DMS53 (cell line): ENCODE measurements at regions not wholly inside any gene's neighbourhood (a gene's known extent, or its start where the extent isn't known, plus 50 kb on each side); places are given as distances from the start of the nearest gene placed in this dataset.
"Not testable (repeated sequence)": the region's sequence is repeated elsewhere in the genome, so short reads cannot be mapped to it uniquely, and the experiment has no call there.

Experiments used
- DNase-seq: peaks from one replicate; lab custom pipeline; 2025; lab: John Stamatoyannopoulos, UW

DNA sequence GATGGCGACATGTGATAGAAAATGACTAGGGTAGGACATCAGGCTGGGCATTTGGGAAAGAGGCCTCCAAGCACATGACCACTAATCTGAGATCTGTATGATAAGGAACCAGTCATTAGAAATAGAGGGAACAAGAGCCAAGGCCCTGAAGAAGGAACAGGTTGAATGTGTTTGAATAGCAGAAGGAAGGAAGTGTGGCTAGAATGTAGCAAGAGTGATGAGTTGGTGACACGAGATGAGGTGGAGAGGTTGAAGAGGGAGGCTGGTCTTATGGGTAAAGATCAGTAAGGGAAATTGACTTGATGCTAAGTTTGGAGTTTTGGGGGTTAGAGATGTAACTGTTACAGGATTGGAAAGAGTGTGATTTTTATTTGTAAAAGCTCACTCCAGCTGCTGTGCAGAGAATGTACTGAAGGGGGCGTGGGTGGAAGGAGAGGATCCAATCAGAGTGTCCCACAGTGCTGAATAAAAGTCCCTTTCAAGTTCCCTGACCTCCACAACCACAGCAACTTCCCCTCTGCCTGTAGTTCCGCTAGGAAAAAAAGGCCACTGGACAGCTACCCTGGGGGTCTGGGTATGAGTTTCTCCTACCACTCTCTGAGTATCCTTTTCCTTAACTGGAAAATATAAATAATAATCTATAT lies 295.0 kb downstream of the OMA1 start:
- peak; percentile 67 for DNase-seq

DNA sequence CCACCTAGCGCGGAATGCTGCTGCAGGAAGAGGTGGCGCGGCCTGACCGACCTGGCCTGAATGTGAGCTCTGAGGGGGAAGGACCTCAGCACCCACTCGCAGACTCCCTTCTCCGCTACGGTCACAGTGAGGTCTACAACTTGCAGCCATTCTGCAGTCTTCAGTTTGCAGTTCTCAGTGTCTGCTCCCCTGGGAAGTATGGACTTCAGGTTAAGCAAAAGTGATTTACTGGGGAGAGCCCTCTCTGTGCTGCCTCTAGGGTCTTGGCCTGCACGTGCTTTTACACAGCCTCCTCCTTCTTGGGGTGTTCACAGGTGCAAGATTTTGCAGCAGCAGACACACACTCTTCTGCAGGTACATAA lies 296.0 kb downstream of the OMA1 start:
- DNase-seq = no peak

DNA sequence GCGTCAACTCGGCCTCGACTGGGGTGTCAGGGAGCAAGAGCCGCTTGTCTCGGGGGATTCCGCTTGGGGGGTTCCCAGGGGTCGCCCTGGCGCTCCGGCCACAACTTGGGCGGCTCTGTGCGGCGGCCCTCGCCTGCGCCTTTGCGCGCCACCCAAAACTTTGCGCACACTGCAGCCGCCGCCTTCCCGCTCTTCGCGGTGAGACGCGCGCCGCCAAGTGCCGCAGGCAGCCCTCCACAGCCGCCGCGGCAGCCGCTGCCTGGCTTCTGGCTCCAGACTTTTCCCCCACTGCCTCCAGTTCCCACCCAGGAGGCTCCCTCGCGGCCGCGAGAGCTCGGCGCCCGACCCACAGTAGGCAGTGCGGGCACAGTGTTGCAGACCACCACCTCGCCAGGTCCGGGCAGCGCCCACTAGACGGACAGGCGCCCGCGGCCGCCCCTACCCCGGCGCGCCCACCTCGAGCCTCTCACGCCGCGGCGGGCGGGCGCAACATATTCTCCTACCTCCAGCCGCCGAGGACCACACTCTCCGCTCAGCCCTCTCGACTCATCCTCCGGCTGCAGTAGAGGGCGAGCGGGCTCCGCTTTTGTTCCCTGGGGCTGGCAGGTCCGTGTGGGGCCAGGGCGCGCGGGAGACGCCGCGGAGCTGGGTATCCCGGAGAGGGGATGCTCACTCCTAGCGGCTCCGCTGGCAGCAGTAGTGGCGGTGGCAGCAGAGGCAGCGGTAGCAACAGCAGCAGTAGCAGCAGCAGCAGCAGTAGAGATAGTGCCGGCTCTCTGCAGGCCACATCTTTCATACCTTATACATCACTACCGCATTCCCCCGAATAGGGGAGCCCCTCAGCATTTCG lies 296.6 kb downstream of the OMA1 start:
- DNase-seq = peak; percentile 74

DNA sequence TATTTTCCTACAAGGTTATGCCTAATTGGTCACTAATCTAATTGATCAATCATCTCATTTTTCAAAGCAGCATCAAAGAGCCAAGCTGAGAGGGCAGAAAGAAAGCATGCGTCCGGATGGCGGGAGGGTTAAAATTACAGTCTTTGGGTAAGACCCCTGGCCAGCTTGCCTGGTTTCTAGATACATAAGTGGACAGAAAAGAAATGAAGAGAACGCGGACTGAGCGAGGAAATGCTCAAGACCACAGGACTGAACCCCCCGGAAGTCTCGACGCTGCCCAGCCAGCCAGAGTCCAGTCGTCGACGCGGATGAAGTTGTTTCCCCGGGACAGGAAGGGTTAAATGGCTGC lies 297.2 kb downstream of the OMA1 start:
- DNase-seq = no peak

DNA sequence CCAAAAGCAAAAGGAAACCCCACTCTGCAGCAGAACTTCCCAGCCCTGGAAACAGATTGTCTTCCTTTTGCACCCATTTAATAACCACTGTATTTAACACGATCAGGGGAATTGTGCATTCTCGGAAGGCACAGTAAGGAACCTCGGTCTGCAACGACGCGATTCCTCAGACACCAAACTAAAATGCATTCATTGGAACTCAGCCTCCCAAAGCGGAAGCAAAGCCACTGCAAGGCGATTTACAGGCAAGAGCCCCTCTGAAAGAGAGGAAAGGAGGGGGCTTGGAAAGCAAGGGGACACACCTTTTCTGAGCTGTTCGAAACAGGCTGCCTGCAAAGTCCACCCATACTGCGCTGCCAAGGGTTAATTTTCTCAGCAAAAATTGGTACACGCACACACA lies 297.7 kb downstream of the OMA1 start:
- peak; percentile 37 for DNase-seq

DNA sequence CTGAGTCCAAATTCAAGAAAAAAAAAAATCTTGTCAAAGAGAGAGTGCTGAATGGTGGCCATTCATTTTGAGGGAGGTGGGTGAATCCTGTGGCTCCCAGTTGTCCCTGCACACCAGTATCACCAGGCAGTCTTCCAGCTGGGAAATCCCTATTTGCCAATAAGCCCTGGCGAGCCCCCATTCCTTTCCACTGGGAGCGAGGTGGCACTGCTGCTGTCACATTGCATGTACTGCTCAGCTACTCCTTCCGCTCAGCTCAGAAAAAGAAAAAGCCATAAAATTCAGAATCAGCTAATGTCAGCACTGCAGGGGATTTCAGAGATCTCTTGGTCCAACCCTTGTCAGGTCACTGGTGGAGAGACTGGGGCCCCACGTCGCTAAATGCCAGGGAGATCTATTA lies 298.5 kb downstream of the OMA1 start:
- no peak for DNase-seq

DNA sequence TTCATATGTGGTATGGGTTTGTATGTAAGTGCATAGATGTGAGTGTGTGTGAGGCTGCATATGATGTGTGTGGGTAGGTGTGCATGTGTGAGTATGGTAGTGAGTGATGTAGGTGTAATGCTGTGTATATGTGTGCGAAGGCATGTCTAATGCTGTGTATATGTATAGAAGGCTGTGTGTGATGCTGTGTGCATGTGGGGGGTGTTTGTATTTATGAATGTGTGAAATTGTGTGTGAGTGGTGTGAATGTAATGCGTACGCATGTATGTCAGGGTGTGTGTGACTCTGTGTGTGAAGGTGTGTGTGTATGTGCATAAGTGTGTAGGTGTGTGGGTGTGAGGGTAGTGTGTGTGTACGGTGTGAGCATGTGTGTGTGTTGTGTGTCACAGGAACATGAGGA lies 300.0 kb downstream of the OMA1 start:
- no peak for DNase-seq

DNA sequence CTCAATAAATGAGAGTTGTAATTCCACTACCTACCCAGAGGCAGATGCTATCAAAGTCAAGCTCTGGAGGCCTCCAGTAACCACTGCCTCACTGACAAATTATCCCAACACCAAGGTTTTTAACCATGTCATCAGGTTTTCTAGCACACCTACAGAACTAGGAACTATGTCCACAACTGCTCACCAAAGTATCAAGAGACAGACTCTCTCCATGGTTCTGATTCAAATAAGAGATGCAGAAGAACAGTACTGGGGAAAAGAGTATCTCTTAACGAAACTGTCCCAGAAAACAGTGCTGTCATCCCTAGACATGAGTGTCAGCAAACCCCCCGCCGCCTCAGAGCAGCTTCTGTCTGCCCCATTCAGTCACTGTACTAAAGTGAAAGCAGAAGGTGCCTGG lies 301.7 kb downstream of the OMA1 start:
- no peak for DNase-seq

DNA sequence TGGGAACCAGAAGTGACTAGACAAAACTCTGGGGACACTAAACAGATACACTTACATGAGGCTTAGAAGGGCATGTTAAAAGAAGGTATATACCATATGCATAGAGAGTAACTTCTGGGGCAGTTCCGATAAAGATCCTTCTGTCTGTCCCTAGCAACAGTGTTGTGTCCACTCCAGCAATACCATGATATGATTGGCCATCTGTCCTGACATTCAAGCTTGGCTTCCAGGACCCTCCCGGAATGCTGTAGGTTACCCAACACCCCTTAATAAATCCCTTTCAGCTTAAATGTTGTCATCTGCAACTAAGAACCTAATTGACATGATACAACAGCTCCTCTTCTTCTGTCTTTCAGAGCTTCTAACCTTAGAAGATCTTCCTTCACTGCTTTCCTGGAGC lies 307.7 kb downstream of the OMA1 start:
- peak; percentile 34 for DNase-seq

DNA sequence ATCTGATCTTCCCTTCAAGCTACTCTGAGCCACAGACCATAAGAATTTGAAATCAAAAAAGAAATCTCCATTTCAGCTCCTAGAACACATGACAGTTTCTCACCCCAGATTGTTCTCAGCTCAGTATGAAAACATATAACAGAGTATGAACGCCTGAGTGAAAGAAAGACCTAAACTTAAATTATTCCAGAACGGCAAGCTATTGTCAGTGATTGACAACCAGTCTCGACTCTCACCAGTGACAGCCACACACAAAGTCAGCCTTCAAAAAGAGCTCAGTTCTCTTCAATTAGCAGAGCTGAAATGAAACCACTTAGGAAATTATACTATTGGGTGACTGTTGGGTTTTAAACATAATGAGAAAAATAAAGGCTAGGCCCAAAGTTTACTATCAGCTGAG lies 312.8 kb downstream of the OMA1 start:
- DNase-seq = no peak

DNA sequence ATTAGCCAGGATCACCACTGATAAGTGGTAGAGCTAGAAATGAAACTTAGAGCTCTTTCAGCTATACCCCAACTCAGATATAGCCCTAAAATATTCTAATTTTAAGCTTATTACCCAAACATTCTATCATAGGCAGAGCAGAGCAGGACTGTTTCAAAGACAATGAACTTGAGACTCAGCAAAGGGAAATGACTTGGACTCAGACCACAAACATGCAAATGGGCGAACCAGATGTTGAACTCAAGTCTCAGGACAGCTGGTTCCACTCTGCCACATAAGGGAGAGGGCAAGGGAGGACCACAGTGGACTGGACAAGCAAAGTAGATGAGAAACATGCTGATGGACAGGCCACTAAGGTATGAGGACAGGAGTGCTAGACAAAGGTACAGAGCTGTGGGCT lies 315.3 kb downstream of the OMA1 start:
- DNase-seq = no peak

DNA sequence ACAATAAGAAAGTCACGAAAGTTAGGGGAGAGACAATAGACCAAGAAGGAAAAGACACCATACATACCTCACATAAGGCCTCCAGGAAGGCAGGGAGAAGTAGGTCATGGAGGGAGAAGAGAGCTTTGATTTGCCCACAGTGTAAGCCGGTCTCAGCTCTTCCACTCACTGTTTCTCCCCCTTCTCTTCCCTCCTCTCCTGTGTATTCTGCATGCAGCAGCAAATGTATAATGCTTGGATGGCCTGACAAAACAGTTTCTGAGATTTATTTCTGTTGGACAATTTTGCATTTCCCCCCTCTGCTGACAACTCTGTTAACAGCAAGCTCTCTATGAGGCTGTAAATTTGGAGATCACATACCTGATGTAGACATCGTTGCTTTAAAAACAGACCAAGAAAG lies 318.9 kb downstream of the OMA1 start:
- DNase-seq = no peak

DNA sequence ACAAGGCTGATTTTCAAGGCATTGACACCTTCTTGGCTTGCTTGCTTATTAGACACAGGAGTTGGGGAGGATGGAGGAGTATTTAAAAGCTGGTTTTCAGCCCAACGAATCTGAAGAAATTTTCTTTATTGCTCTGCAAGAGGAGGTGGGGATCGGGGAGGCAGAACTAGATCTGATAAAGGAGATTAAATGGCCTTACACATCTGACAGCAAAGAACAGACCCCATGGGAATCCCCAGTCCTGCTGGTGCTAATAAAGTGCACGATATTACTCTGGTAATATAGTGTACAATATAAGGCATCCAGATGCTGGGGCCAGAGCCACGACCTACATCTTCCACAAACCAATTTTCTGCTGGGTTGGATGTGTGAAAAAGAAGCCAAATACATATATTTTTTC lies 323.0 kb downstream of the OMA1 start:
- no peak for DNase-seq

DNA sequence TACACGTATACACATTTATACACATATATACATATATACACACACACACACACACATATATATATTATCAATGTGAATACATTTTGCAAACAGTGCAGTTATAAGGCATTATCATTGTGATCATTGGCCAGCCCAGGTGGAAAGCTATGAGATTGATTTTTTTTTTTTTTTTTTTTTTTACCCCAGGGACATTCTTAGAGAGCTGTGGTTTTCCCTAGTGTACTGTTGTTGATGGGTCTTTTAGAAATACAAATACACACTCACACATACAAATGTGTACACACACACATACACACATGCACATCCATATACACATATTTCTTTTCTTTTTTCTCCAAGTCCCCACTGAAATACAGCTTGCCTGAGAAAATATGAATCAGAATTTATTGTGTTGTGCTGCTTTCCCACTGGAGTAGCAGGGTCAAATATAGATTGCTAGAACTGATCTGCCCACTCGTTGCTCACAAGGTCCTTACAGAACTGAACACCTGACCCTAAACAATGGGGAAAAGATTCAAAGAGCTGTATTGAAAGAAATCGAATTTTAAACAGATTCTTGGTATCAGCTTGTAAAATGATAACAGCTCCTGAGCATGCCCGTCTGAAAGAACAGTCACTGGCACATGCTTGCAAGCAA lies 325.6 kb downstream of the OMA1 start:
- no peak for DNase-seq

DNA sequence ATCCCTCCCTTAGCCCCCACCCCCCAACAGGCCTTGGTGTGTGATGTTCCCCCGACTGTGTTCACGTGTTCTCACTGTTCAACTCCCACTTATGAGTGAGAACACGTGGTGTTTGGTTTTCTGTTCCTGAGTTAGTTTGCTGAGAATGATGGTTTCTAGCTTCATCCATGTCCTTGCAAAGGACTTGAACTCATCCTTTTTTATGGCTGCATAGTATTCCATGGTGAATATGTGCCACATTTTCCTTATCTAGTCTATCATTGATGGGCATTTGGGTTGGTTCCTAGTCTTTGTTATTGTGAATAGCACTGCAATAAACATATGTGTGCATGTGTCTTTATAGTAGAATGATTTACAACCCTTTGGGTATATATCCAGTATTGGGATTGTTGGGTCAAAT lies 330.4 kb downstream of the OMA1 start:
- not testable (repeated sequence) for DNase-seq

DNA sequence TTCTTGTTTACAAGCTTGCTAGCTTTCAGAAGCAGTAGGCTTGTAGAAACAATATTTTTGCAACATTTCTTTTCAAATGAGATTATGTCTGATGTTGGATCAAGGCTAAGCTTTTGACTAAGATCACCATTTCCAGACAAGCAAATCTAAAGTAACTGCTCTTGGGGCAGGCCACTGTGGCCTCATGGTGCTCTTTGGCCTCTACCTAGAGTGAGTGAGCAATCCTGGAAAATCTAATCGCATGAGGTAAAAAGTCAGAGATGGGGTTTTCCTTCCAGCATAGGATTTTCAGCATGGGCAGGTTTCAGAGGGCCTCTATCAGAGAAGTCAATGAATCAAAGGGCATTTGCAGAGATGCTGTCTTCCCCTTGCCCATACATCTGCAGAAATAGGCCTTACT lies 331.9 kb downstream of the OMA1 start:
- no peak for DNase-seq

DNA sequence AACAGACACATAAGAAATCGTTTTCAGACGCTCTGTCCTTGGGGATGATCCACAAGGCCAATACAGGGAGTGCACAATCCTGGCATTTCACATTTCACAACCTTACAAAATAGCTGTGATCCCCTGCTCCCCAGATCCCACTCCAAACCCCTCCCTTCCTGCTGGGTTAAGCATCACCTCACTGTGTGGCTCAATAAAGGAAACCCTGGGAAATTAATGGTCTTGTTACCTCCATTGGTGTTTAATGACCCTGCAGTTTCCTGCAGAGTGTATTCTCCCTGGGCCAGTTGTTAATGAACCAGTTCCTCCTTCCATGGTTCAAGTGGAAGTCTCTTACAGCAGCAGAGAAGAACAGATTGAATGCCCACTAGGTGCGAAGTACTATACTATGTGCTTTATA lies 334.7 kb downstream of the OMA1 start:
- DNase-seq = no peak

DNA sequence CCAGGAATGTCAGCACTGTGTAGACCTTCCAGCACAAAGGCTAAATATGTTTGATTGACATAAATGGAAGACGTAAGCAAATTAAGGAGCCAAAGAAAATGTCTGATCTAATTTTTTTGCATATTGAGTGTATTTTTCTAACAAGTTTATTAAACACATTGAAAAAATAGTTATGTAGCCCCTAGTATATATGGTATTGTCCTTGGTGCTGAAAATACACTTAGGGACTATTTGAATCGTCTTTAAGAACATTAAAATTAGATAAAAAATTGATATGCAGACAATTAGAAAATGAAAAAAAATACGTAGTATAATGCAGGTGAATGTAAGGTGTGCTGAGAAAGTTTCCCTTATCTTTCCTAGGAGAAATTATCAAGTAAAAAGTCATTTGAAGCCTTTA lies 337.0 kb downstream of the OMA1 start:
- no peak for DNase-seq

DNA sequence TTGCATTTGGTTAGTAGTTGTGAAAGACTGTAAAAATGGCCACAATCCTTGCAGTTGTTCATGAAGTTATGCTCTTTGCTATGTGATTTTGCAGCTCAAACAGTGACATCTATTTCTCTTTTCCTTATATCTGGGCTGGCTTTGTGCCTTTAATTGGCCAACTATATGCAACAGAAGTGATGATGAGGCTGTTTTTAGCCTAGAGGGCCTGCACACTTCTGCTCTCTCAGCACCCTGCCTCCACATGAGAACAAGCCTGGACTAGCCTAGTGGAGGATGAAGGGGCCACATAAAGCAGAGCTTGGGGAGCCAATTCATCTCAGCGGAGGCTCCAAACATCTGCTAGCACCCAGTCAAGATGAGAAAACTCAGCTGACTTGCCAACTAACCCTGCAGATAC lies 339.8 kb downstream of the OMA1 start:
- no peak for DNase-seq

DNA sequence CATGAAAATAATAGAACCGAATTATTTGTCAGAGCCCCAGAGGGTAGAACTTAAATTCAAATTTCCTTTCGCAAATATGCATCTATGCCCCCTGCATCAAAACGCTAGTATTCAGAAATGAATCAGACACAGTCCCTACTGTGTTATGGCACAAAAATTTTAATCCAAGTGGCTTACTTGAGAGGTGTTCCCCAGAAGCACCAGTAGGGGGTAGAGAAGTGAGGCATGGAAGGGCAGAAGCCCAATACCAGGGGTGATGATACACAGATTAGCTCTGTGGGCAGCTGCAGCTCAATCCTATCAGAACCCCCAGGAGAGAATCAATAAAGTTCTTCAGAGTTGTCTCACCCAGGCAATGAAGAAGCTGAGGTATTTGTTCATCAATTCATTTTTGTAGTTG lies 342.2 kb downstream of the OMA1 start:
- peak; percentile 59 for DNase-seq

DNA sequence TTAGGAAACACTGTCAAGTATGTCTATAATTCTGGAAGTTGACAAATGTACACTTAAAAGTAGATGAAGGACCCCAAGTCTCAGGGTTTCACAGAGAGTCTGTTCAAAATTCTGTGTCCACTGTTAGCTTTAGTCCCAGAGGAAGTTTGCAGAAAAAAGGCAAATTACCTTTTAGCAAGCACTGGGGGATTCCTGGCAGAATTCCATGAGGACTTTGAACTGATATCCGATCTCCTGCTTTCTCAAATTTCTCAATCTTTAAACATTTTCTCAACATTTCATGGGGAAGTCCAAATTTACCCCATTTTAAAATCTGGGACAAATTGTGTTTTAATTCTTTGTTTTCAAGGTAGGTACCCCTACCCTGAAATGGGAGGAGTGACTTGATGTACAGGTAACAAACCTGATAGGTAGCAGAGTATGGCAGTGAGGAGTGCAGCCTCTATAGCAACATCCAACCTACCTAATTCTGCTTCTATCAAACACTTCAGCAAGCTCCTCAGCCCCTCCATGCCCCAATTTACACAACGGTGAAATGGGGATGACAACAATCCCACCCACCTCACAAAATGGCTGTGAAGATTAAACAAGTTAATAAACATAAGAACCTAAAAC lies 344.9 kb downstream of the OMA1 start:
- peak; percentile 21 for DNase-seq

DNA sequence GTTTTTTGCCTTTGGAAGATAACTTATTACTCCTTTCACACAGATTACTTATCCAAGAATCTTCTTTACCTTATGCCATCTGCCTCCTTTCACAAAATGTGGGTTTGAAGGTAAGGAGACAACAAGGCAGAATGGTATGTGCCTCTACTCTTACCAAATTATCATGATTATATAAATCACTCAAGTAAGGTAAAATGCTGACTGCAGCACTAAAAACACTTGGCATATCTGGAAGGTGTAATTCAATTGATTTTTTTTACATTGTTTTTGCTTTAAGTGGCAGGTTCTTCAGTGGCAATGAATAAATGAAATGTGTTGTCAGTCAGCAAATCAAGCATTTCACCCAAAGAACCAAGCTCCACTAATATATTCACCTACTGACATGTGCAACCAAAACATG lies 346.1 kb downstream of the OMA1 start:
- no peak for DNase-seq

DNA sequence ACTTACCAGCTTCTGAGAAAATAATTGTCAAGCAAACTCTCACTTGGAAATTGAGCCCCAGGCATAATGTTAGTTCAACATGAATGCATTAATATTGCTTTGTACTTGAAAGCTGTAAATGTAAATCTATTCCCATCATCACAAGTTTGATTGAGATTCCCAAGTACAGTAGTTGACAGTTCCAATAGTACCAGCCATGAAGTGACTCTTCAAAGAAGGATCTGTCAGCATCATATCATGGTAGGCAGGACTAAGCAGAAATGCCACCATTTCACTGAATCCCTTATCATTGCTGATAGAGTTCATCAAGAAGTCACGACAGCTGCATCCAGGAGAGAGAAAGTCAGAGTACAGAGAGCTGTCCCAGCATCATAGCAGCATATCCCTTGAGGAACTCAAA lies 348.7 kb downstream of the OMA1 start:
- no peak for DNase-seq
